Glomerular visceral epithelial cell (primary cell): ENCODE measurements at regions not wholly inside any gene's neighbourhood (a gene's known extent, or its start where the extent isn't known, plus 50 kb on each side); places are given as distances from the start of the nearest gene placed in this dataset.
"Not testable (repeated sequence)": the region's sequence is repeated elsewhere in the genome, so short reads cannot be mapped to it uniquely, and the experiment has no call there.

Experiments used
- DNase-seq: peaks from one replicate; pipeline ENCODE4 v3.0.0-alpha.2; 2016; ENCODE audit errors: extremely low spot score

DNA sequence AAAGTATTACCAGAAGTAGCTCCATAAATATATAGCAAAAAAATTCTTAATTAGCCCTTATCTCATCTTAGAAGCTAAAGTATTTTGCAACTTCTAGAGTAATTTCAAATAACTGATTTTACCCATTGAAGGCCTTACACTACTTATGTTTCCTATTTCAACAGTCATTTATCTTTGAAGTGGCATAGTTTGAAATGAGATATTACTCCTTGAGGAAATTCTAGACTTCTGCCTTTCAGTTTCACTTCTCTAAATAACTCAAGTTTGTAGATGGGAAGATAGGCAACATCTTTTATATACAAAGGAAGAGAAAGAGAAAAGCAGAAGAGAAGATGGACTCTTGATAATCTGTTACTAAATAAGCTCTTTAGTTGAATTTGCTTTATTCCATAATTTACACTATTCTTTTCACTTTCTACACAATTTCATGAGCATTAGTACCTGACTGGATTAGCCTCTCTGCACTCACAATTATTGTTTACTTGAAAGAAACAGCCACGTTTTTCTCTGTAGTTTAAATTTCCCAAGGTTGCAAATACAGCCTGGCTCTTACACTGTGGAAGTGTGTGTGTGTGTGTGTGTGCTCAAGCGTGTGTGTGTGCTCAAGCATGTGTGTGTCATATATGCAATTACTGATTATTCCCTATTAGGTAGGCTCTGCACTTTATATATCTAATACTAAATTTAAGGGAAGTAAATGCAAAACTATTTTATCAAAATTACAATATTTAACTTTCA, 60.6 kb upstream of the EMB start:
- DNase-seq: no peak

DNA sequence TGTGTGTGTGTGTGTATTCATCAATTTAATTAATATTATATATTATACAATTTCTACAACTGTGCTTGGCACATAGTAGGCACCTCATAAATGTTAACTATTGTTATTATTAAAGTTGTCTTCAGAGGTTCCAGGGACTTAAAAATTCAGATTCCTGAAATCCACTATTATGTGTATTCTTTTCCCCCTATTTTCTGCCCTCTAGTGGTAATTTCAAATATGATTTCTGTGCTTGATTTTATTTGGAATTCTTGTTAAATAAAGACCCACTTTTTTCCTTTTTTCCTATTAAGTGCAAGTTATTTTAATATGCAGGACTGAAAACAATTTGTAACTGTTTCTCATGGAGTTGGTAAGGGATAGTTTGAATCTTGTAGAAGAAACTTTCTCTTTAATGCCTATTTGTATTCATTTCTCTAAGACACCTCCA, 72.0 kb upstream of the EMB start:
- DNase-seq: not testable (repeated sequence)

DNA sequence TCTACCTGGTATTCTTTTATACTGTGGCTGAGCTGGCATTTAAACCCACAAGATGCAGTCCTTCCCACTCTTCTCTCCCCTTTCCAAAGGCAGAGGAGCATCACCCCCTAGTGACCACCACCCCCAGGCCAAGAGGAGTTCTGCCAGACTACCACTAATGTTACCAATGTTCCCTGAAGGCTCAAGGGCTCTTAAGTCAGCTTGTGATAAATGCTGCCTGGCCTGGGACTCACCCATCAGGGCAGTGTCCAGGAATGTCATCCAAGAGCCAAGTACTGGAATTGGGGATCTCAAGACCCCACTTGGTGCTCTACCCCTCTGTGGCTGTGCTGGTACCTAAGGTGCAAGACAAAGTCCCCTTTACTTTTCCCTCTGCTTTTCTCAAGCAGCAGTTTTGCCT, 80.0 kb upstream of the EMB start:
- not testable (repeated sequence) for DNase-seq

DNA sequence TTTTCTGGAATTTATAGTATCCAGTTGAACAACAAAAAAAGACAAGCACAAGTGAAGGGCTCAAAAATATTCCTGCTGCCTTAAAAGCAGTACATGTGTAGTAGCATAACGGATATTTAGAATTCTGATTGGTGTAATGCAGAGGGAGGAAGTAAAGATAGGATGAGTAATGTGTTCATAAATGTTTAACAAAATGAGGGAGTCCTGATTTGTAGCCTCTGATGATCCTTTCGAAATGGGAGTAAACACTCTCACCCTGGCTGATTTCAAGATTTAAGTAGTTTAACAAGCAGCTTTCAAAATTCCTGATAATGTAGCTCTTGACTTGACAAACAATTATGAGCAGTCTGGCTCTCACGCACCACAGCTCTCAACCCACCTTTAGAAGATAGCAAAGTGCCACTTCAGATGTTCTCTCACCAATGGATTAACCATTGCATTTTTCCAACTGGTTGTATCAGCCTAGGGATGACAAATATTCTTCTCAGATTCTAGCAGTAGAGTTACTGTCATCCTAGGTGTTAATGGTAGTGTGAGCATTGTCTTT, 86.5 kb upstream of the EMB start:
- DNase-seq: not testable (repeated sequence)

DNA sequence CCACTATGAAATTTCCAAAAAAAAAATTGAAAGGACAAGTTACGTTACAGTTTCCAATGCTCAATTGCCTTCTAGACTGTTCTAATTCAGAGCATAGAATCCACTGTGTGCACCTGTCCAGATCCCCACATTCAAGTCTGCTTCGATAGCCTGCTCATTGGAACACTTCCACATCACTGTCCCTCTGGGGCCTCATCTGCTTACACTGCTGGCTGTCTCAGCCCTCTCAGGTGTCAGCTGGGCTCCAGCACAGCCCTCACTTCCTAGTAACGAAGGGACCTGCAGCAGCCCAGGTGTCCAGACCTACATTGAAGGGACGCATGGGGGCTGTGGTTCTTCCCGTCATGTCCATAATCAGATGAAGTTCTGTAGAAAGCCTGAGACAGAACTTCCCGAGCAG, 94.3 kb upstream of the EMB start:
- DNase-seq: no peak

DNA sequence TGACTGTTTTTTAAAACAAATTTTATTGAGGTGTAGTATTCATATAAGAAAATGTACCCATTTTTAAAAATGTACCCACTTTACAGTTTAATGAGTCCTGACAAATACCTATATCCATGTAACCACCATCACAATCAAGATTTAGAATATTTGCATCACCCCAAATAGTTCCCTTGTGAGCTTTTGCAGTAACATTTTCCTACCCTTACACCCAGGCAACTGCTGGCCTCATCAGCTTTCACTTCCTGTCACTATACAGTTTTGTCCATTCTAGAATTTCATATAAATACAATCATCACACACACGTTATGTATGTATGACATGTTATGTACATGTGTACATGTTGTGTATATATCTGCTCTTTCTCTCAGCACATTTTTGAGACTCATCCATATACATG, 96.4 kb upstream of the EMB start:
- not testable (repeated sequence) for DNase-seq

DNA sequence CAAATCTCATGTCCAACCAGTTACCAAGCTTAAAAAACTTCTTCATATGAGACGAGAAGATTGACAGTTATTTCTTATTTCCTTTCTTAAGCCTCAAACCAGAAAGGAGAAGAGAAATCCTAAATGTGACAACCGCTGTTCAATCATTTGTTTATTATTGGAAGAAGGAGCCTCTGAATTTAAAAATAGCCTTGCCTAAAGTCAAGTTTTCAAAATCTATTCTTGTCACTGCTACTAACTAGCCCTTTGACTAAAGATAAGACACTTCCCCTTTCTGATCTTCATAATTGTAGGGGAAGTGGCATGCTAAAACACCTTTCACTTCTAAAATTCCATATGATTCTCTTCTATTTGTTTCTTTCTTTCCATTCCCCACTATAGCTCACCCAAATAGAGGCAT, 106.2 kb upstream of the EMB start:
- no peak for DNase-seq

DNA sequence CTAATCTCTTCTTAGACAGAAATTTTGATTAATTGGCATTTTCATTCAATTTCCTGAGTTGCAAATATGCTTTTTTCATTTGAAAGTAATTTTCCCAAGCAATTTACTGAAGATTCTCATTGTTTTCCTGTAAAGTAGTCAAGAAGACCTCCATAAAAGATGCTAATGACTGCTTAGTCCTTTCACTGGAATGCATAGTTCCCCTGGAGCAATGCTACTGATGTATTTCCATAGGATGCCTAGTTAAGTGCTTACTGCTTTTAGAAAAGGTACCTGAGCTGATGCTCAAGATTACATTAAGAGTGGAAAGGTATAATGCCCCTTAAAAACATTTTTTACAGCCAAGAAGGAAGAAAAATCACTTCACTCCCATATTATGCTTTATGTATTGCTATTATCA, 109.2 kb upstream of the EMB start:
- no peak for DNase-seq

DNA sequence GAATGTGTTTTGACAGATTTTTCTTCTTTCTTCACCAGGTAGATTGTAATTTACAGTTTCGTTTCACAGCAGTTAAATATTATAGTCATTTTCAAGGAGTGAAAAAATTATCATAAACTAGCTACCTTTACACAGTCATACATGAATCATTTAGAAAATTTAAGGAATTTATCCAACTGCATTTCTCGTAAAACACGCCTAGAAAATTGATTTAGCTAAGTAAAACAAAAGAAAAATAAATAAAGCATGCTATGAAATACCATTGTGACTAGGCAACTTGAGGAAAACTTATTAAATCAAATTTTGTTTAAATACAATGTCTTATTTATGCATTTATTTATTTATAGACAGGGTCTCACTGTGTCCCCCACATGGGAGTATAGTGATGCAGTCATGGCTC, 109.9 kb upstream of the EMB start:
- no peak for DNase-seq

DNA sequence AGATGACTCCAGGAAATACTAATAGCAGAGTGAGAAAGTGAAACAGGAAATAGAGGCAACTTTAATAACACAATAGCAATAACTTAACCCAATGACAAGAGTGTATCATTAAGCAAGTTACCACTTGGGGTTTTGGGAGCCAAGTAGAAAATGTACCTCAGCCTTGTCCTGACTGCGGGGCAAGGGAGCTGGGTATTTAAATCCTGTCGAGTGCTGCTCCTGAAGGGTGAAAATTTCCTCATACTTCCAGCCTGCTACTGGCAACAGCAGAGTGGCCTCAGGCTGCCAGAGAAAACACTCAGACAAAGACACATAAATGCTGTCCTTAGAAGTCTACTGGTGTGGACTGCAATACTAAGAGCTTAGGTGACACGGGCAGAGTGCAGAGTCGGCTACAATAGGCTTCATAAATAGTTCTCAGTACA, 112.5 kb upstream of the EMB start:
- DNase-seq: no peak

DNA sequence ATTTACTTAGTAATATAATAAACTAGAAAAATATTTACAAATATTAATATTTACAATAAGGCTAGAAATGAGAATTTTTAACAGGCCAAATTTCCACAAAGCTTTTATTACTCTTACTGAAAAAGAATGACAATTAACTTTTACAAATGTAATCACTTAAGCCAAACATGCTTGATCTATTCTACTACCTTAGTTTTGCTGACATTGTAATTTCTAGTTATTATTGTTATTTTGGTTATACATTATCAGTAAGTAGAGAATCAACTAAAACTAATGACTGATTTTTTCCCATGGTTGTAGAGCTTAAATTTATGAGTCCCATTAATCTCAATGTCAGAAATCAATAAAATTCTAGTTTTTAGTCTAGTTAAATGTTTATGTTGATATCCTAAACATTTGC, 107.8 kb upstream of the PARP8 start:
- DNase-seq: not testable (repeated sequence)

DNA sequence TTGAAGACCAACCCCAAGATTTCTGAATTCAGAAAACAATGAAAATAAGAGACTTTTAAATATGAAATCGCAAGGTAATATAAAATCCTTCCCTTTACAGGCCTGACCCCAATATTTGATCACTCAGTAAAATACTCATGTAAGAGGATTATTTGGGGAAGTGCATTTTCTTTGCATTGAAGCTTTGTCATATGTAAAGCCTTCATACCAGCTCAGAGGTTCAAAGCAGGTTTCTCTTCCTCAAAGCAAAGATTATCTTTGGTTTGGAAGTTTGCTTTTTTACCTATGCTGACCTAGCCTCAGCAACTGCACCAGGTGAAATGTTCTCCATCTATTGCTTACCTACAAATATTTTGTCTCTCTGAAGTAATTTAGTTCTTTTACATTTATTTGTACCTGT, 106.5 kb upstream of the PARP8 start:
- DNase-seq: no peak

DNA sequence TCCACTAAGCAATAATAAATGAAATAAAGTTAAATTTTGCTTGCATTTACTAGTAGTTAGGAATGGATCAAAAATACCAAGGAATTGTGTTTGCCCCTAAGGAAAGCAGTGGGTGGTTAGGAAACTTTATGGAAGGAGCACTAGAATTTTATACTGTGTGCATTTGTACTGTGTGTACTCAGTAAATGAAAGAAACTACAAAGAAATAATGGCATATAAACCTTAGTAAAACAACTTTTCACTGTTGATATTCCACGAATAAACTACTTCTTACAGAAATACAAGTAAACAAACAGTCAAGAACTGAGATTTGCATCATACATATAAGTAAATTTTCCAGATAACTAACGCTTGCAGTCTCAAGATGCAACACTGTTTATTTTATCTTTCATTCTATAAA, 103.7 kb upstream of the PARP8 start:
- no peak for DNase-seq

DNA sequence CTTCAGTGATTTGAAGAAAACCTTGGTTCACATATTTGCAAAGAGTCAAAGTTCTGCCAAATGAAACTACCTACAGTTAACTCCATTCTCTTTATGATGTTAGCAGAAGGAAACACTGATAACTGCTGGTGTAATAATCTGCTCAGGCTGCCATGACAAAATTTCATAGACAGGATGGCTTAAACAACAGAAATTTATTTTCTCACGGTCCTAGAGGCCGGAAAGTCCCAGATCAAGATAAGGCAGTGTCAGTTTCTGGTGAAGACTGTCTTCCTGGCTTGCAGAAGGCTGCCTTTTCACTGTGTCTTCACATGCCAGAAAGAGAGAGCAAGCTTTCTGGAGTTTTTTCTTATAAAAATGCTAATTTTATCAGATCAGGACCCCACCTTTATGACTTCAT, 102.4 kb upstream of the PARP8 start:
- DNase-seq: no peak

DNA sequence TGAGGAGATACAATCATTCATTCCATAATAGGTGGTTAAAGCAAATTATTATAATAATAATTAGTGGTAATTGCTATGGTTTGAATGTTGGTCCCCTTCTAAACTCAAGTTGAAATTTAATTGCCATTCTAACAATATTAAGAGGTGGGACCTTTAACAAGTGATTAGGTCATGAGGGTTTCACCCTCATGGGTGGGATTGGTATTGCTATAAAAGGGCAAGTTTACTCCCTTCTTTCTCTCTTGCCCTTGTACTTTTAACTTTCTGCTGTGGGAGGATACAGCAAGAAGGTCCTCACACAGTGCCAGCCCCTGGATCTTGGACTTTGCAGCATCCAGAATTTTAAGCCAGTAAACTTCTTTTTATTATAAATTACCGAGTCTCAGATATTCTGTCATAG, 101.9 kb upstream of the PARP8 start:
- DNase-seq: no peak

DNA sequence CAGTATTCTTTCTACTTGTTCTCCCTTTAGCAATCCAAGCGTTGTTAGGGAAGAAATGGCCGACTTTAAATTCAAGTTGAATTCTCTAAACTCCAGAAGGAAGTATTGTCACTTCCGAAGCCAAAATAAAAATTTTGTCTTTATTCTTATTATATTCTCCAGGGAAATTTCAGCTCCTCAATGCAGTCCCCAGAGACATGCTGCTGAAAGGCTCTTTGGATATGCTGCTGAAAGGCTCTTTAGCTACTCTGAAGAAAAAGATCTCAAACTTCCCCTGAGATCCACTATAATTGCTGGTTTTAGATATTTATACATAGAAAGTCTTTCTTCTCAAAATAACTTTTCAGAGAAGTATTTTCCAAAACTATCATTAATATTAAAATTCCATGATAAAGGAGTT, 92.3 kb upstream of the PARP8 start:
- no peak for DNase-seq

DNA sequence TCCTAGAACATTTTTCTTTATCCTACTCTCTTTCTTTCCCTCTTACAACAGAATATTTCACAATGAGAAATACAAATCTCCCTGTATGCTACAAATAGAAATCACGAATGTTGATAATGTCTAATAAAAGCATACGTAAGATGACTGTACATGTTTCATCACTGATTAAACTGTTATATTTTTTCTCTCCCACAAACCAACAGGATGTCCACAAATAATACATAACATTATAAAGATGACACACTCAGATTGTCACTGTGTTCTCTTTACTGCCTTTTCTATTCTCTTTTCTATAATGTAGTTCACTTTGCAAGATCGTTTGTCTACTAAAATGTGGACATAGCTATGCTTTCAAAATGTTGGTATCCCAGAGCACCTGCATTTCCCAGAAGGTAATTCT, 90.7 kb upstream of the PARP8 start:
- DNase-seq: no peak

DNA sequence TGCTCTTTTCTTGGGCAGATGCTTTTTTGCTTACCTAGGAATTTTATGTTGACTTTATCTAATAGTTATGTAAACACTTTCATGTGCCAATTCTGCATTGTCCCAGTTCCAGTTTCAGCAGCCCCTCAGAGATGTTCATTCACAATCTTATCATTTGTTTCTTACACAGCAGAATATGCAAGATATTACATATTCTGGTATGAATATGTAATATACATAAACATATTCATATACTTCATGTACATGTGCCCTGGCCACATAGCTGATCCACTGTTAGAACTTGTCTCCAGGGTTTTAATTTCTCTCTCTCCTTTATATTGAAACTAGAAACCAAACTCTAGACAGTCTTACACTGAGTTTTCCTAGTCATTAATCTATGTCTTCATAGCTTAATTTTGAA, 90.2 kb upstream of the PARP8 start:
- DNase-seq: no peak

DNA sequence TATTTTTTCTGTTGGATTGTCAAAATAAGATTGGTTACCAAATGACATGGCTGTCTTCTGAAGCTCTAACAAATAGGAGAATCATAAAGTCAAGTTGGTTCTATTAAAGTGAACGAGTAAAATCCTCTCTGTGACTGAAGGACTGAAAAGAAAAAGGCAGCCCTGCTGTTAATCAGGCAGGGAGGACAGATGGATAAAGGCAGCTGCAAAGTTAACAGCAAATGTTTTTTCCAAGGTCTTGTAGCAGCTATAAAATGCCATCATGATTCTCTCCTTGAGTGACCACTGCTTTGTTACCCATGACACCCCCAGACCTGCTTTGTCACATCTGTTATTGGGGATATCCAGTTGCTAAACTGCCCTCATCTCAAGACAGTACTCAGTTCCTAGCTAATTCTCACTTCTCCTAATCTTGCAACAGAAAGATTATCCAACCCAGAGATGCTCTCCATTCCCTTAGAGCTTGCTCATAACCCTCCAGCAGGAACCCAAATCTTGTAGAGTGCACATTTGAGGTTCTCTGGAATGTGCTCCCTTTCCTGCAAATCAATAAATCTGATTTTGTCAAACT, 89.7 kb upstream of the PARP8 start:
- no peak for DNase-seq

DNA sequence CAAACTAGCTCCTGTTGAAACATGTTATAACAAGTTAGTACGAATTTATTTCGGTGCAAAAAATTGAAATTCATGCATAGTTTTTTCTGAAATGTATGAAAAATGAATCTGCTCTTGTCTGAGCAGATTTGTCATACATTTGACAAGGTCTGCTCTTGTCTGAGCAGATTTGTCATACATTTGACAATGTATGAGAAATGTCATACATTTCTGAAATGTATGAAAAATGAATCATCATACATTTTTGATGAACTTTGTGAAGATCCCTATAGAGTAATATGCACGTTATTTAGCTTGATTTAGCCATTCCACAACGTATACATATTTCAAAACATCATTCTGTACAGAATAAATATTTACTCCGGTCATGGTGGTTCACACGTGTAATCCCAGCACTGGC, 85.9 kb upstream of the PARP8 start:
- no peak for DNase-seq

DNA sequence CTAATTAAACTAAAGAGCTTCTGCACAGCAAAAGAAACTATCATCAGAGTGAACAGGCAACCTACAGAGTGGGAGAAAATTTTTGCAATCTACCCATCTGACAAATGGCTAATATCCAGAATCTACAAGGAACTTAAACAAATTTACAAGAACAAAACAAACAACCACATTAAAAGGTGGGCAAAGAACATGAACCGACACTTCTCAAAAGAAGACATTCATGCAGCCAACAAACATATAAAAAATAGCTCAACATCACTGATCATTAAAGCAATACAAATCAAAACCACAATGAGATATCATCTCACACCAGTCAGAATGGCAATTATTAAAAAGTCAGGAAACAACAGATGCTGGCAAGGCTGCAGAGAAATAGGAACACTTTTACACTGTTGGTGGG, 84.6 kb upstream of the PARP8 start:
- not testable (repeated sequence) for DNase-seq

DNA sequence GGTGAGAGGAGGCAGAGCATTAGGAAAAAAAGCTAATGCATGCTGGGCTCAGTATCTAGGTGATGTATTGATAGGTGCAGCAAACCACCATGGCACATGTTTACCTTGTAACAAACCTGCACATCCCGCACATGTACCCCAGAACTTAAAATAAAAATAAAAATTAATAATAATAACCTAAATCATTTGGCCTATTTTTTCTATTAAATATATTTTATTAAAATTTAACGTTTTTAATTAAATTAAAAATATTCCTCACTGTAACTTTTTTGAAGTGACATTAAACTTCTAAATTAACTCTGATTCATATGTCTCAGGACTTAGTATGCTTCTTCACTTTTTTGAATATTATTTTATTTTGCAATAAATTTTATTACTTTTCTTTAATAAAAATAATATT, 83.7 kb upstream of the PARP8 start:
- no peak for DNase-seq

DNA sequence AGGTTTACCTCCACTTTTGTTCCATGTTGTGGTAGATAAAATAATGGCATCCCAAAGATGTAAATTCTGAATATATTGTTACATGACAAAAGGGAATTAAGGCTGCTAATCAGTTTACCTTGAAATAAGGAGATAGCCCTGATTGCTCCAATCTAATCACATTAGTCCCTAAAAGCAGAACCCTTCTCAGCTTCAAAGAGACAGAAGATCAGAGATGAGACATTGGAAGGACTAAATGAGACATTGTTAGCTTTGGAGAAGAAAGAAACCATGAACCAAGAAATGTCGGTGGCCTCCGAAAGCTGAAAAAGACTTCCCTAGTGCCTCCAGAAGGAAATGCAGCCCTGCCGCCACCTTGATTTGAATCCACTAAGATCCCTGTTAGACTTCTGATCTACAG, 82.8 kb upstream of the PARP8 start:
- no peak for DNase-seq

DNA sequence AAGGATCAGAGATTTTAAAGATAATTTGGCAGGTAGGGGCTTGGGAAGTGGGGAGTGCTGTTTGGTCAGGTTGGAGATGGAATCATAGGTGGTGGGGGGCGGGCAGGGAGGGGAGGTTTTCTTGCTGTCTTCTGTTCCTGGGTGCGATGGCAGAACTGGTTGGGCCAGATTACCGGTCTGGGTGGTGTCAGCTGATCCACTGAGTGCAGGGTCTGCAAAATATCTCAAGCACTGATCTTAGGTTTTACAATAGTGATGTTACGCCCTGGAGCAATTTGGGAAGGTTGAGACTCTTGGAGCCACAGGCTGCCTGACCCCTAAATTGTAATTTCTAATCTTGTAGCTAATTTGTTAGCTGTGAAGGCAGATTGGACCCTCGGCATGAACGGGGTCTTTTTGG, 78.0 kb upstream of the PARP8 start:
- not testable (repeated sequence) for DNase-seq
